ENCODE measurements at regions not wholly inside any gene's neighbourhood (a gene's known extent, or its start where the extent isn't known, plus 50 kb on each side); places are given as distances from the start of the nearest gene placed in this dataset.

GRCh38 chr5:17732351-17732923 is 98.2 kb downstream of the TAF11L14 start:
- TF ChIP-seq, protein P1, sequence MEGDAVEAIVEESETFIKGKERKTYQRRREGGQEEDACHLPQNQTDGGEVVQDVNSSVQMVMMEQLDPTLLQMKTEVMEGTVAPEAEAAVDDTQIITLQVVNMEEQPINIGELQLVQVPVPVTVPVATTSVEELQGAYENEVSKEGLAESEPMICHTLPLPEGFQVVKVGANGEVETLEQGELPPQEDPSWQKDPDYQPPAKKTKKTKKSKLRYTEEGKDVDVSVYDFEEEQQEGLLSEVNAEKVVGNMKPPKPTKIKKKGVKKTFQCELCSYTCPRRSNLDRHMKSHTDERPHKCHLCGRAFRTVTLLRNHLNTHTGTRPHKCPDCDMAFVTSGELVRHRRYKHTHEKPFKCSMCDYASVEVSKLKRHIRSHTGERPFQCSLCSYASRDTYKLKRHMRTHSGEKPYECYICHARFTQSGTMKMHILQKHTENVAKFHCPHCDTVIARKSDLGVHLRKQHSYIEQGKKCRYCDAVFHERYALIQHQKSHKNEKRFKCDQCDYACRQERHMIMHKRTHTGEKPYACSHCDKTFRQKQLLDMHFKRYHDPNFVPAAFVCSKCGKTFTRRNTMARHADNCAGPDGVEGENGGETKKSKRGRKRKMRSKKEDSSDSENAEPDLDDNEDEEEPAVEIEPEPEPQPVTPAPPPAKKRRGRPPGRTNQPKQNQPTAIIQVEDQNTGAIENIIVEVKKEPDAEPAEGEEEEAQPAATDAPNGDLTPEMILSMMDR (conservative IDR thresholded peaks at IDR 0.05 in 1 of 2, IDR thresholded peaks at IDR 0.05 in 1 of 2; ENCODE audit: low read depth in 1 of 2, low read length in 2 of 2) = no peak
- TF ChIP-seq EZH2 (IDR thresholded peaks at IDR 0.05; ENCODE audit: low read length, missing control alignments) = no peak
